Chondrocyte (in vitro differentiated cells): ENCODE measurements at regions not wholly inside any gene's neighbourhood (a gene's known extent, or its start where the extent isn't known, plus 50 kb on each side); places are given as distances from the start of the nearest gene placed in this dataset.
A peak's percentile ranks its signal among the peaks of the same experiment; 100 is the strongest.

ENCODE experiments used
- DNase-seq: peaks from one replicate; pipeline ENCODE4 v3.0.0; 2021; ENCODE audit warnings: mixed read lengths, low spot score
- H3K27ac Mint-ChIP-seq: one replicate; pipeline ENCODE4 v1.8.0; 2021; ENCODE audit warnings: mild to moderate bottlenecking, moderate library complexity, mixed read lengths; ENCODE audit not compliant: unreplicated experiment
- H3K27me3 Mint-ChIP-seq: 2 replicates; pipeline ENCODE4 v1.8.0; 2021; ENCODE audit warnings: low read depth, mixed read lengths
- H3K36me3 Mint-ChIP-seq: 2 replicates; pipeline ENCODE4 v1.8.0; 2021; ENCODE audit warnings: low read depth, mixed read lengths
- H3K4me1 Mint-ChIP-seq: 2 replicates; pipeline ENCODE4 v1.8.0; 2021; ENCODE audit warnings: low read depth, mild to moderate bottlenecking, mixed read lengths
- H3K4me3 Mint-ChIP-seq: one replicate; pipeline ENCODE4 v1.8.0; 2021; ENCODE audit warnings: mild to moderate bottlenecking, moderate library complexity, mixed read lengths; ENCODE audit not compliant: unreplicated experiment
- H3K9me3 Mint-ChIP-seq: 2 replicates; pipeline ENCODE4 v1.8.0; 2021; ENCODE audit warnings: low read depth, mixed read lengths
- TF ChIP-seq, protein P1 (sequence below): fragments of 200-600 bp; sonication (generic); IDR thresholded peaks from 2 replicates; pipeline ENCODE4 v1.5.0; 2021; ENCODE audit warnings: antibody characterized with exemption, mild to moderate bottlenecking, moderate library complexity

DNA sequence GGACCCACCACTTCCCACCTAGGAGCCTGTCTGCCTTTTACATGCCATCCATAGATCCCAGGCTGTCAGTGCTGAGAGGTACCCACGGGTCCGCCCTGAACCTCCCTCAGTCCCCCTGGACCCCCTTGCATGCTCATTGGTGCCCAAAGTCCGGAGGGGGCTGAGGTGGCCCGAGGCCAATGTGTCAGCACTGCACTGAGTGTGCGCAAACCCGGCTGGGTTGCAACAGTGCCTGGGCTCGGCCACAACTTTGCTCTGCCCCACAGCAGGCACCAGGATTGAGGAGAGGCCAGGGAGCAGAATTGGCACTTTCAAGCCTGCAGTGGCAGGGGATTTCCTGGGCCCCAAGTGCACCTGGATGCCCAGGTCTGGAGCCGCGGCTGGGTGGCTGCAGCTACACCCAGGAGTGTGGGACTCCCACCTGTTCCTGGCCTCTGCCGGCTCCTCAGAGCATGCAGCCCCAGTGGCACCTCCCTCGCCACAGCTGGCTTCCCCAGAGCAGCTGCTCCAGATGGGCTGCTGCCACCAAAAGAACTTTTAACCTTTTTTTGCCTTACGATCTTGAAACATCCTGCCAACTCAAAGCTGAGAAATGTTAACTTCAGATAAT is 837.0 kb downstream of the SLITRK6 start:
- Mint-ChIP-seq H3K36me3 (no peaks in the 10 kb centered on the region), H3K9me3 (no peaks in the 10 kb centered on the region), H3K4me3 (no peak overlapping the region), H3K27me3 (no peaks in the 10 kb centered on the region), H3K27ac (no peak overlapping the region), H3K4me1 (no peaks in the 10 kb centered on the region)
- DNase-seq: peak; percentile 51
- TF ChIP-seq, protein P1, sequence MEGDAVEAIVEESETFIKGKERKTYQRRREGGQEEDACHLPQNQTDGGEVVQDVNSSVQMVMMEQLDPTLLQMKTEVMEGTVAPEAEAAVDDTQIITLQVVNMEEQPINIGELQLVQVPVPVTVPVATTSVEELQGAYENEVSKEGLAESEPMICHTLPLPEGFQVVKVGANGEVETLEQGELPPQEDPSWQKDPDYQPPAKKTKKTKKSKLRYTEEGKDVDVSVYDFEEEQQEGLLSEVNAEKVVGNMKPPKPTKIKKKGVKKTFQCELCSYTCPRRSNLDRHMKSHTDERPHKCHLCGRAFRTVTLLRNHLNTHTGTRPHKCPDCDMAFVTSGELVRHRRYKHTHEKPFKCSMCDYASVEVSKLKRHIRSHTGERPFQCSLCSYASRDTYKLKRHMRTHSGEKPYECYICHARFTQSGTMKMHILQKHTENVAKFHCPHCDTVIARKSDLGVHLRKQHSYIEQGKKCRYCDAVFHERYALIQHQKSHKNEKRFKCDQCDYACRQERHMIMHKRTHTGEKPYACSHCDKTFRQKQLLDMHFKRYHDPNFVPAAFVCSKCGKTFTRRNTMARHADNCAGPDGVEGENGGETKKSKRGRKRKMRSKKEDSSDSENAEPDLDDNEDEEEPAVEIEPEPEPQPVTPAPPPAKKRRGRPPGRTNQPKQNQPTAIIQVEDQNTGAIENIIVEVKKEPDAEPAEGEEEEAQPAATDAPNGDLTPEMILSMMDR: no peak

DNA sequence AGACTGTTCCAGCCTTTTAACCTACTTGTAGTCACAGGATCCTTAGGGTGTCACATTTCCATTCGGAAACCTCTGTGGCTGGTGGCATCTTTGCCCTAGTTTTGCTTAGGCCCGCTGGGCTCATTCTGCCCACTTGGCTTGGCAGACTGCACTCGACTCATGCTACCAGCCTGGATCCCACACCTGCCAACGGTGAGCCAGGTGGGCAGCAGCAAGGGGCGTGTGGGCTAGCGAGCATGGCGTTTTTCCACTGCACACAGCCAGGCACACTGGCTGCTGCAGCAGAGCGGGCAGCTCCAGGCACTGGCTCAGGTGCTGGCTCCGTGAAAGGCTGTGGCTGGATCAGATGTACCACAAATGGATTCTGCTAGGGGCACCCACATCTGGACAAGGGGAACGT is 838.2 kb downstream of the SLITRK6 start:
- Mint-ChIP-seq H3K4me1 (no peaks in the 10 kb centered on the region), H3K9me3 (no peaks in the 10 kb centered on the region)

DNA sequence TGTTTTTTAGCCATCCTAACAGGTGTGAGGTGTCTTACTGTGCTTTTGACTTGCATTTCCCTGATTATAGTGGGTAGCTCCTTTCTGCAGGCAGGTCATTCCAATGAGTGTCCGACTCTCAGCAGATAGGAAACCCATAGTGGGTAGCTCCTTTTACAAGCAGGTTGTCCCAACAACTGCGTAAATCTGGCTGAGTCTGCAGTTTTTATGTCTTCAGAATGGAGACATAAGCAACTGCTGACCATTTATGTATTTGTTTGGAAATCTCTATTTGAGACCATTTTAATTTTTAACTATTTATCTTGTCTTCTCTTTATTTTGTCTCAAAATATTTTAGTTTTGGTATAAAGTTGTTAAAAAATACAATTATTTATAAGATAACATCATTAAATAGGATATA is 839.4 kb downstream of the SLITRK6 start:
- H3K4me1 Mint-ChIP-seq: no peaks in the 10 kb centered on the region
- H3K27me3 Mint-ChIP-seq: no peaks in the 10 kb centered on the region
- H3K36me3 Mint-ChIP-seq: no peaks in the 10 kb centered on the region
- TF ChIP-seq, protein P1: no peak
- H3K27ac Mint-ChIP-seq: no peak overlapping the region
- no peak overlapping the region for H3K4me3 Mint-ChIP-seq
- H3K9me3 Mint-ChIP-seq: no peaks in the 10 kb centered on the region
- no peak for DNase-seq

More for the DNA sequence above, 838.2 kb downstream of the SLITRK6 start:
- no peaks in the 10 kb centered on the region for H3K27me3 Mint-ChIP-seq
- no peaks in the 10 kb centered on the region for H3K36me3 Mint-ChIP-seq
- H3K27ac Mint-ChIP-seq: no peak overlapping the region
- TF ChIP-seq, protein P1: no peak
- H3K4me3 Mint-ChIP-seq: no peak overlapping the region
- DNase-seq: peak; percentile 81

DNA sequence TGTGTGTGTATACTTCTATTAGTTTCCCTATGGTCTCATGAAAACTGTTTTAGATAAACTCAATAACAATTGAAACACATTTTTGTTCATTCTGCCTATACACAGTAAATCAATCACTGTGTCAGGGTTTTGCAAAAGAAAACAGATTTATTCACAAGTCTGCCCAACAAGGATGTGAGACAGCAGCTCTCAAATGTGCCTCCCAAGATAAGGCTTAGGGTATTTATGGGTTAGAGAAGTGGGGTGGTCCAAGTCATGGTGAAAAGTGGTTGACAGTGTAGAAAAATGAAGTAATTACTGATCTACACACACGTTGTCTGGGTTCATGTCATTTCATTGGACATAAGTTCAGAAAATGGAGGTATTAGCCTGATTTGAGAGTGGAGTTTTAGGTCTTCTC is 844.6 kb downstream of the SLITRK6 start:
- Mint-ChIP-seq H3K27ac (no peak overlapping the region), H3K4me3 (no peak overlapping the region), H3K4me1 (no peaks in the 10 kb centered on the region), H3K9me3 (peaks cover 3% of the 10 kb centered on the region), H3K36me3 (no peaks in the 10 kb centered on the region), H3K27me3 (no peaks in the 10 kb centered on the region)
- TF ChIP-seq, protein P1: no peak
- DNase-seq: no peak

DNA sequence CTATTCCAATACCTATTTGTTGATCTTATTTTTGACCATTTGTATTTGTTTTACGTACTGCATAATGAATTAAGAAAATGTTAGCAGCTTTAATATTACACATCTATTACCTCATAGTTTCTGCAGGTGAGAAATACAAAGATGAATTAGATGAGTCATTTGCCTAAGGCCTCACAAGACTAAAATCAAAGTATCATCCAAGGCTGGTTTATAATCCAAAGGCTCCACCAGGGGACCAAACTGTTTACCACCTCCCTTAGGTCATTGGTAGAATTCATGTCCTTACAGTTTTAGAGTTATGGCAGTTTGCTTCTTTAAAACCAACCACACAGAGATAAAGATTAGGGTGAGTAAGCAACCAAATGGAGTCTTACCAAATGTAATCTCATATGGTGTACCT is 848.1 kb downstream of the SLITRK6 start:
- H3K4me3 Mint-ChIP-seq: no peak overlapping the region
- TF ChIP-seq, protein P1: no peak
- peaks cover 8% of the 10 kb centered on the region for H3K9me3 Mint-ChIP-seq
- H3K4me1 Mint-ChIP-seq: no peaks in the 10 kb centered on the region
- H3K27me3 Mint-ChIP-seq: peaks cover 2% of the 10 kb centered on the region
- peaks cover 4% of the 10 kb centered on the region for H3K36me3 Mint-ChIP-seq
- no peak for DNase-seq
- no peak overlapping the region for H3K27ac Mint-ChIP-seq
